MM.1S (cell line): ENCODE measurements at regions not wholly inside any gene's neighbourhood (a gene's known extent, or its start where the extent isn't known, plus 50 kb on each side); places are given as distances from the start of the nearest gene placed in this dataset.

Experiments used
- DNase-seq: peaks from one replicate; pipeline ENCODE4 v3.0.0-alpha.2; 2015
- H2AFZ ChIP-seq: fragments of 300-600 bp; sonication (generic); 2 replicates; pipeline ENCODE4 v1.6.0; 2016; ENCODE audit warnings: antibody characterized with exemption, low read length
- H3F3A ChIP-seq: fragments of 300-600 bp; sonication (generic); 2 replicates; pipeline ENCODE4 v1.6.1; 2016; ENCODE audit warnings: mild to moderate bottlenecking, antibody characterized with exemption, low read length, moderate library complexity, mixed read lengths; ENCODE audit not compliant: insufficient read depth
- H3K27ac ChIP-seq: fragments of 300-600 bp; sonication (generic); 2 replicates; pipeline ENCODE4 v1.5.1; 2016; ENCODE audit warnings: mild to moderate bottlenecking, low read length
- H3K27me3 ChIP-seq: fragments of 300-600 bp; sonication (generic); replicated peaks from 2 replicates; pipeline ENCODE4 v1.6.0; 2016; ENCODE audit warnings: low read length; ENCODE audit not compliant: insufficient read depth
- H3K36me3 ChIP-seq: fragments of 300-600 bp; sonication (generic); replicated peaks from 2 replicates; pipeline ENCODE4 v1.6.1; 2016; ENCODE audit warnings: mild to moderate bottlenecking, low read length, mixed read lengths; ENCODE audit not compliant: insufficient read depth
- H3K4me1 ChIP-seq: fragments of 300-600 bp; sonication (generic); 2 replicates; pipeline ENCODE4 v1.6.1; 2016; ENCODE audit warnings: low read length, mixed read lengths
- H3K4me2 ChIP-seq: fragments of 300-600 bp; sonication (generic); 2 replicates; pipeline ENCODE4 v1.6.0; 2016; ENCODE audit warnings: low read depth, low read length
- H3K4me3 ChIP-seq: fragments of 300-600 bp; sonication (generic); 2 replicates; pipeline ENCODE4 v1.5.1; 2016; ENCODE audit warnings: low read length, mixed read lengths
- H3K79me2 ChIP-seq: fragments of 300-600 bp; sonication (generic); 2 replicates; pipeline ENCODE4 v1.6.1; 2016; ENCODE audit warnings: mixed run types, low read length, mixed read lengths
- H3K9ac ChIP-seq: fragments of 300-600 bp; sonication (generic); 2 replicates; pipeline ENCODE4 v1.6.1; 2016; ENCODE audit warnings: low read length, mixed read lengths
- H3K9me2 ChIP-seq: fragments of 300-600 bp; sonication (generic); replicated peaks from 2 replicates; pipeline ENCODE4 v1.6.1; 2016; ENCODE audit warnings: mild to moderate bottlenecking, low read length, mixed read lengths; ENCODE audit not compliant: insufficient read depth
- H3K9me3 ChIP-seq: fragments of 300-600 bp; sonication (generic); replicated peaks from 2 replicates; pipeline ENCODE4 v1.6.1; 2016; ENCODE audit warnings: mild to moderate bottlenecking, low read length, mixed read lengths; ENCODE audit not compliant: insufficient read depth
- H4K20me1 ChIP-seq: fragments of 300-600 bp; sonication (generic); 2 replicates; pipeline ENCODE4 v1.6.1; 2016; ENCODE audit warnings: mild to moderate bottlenecking, low read length, moderate library complexity, mixed read lengths; ENCODE audit not compliant: insufficient read depth
- EZH2 ChIP-seq: fragments of 300-600 bp; sonication (generic); optimal IDR thresholded peaks from 2 replicates; pipeline ENCODE3; 2017; ENCODE audit warnings: low read depth, mild to moderate bottlenecking, antibody characterized with exemption, low read length, mixed read lengths
- EZH2phosphoT487 ChIP-seq: fragments of 300-600 bp; sonication (generic); IDR thresholded peaks from 2 replicates; pipeline ENCODE4 v1.6.1; 2018; ENCODE audit warnings: antibody characterized with exemption, low read length
- TF ChIP-seq, protein P1 (sequence below): fragments of 300-600 bp; sonication (generic); IDR thresholded peaks from 2 replicates; pipeline ENCODE4 v1.5.1; 2016; ENCODE audit warnings: antibody characterized with exemption, low read length, mixed read lengths

DNA sequence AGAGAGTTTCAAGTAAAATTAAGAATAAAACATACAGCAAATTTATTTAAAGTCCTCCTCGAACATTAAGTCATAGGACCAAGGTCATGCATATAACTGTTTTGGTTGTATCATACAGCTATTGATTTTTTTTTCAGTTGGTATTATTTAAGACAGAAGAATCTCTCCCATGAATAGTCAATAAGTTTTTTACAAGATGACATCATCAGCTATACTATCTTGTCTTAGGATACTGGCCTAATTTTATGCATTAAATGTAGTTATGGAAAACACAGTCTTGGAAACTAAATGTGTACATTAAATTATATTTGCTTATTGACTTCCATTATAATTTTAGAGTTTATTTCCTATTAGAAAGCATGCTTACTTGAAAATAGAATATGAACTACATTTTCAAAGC, 755.9 kb downstream of the PCDH19 start:
- no peak for TF ChIP-seq EZH2
- TF ChIP-seq EZH2phosphoT487, result no peak
- TF ChIP-seq, protein P1, sequence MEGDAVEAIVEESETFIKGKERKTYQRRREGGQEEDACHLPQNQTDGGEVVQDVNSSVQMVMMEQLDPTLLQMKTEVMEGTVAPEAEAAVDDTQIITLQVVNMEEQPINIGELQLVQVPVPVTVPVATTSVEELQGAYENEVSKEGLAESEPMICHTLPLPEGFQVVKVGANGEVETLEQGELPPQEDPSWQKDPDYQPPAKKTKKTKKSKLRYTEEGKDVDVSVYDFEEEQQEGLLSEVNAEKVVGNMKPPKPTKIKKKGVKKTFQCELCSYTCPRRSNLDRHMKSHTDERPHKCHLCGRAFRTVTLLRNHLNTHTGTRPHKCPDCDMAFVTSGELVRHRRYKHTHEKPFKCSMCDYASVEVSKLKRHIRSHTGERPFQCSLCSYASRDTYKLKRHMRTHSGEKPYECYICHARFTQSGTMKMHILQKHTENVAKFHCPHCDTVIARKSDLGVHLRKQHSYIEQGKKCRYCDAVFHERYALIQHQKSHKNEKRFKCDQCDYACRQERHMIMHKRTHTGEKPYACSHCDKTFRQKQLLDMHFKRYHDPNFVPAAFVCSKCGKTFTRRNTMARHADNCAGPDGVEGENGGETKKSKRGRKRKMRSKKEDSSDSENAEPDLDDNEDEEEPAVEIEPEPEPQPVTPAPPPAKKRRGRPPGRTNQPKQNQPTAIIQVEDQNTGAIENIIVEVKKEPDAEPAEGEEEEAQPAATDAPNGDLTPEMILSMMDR, result no peak

DNA sequence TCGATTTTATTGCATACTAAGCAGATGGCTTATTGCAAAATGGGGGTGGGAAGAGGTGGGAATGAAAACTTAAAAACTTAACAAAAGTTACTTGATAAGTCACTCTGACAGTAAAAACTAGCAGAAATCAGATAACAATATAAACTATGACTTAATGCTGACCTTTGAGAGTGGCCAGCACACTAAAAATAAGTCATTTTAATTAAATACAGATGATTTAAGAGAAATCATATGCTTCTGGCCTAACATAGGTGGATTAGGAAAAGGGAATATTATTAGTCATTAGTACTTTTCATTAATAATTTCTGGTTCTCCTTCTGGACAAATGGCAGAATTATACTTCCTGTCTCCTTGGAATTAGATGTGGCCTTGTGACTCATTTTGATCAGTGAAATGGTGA, 756.7 kb downstream of the PCDH19 start:
- Histone ChIP-seq H3K4me3 (no peak overlapping the region), H3K4me1 (no peaks in the 10 kb centered on the region), H3K27ac (no peak overlapping the region), H3F3A (no peaks in the 10 kb centered on the region), H3K27me3 (no peaks in the 10 kb centered on the region), H3K79me2 (no peaks in the 10 kb centered on the region), H3K4me2 (no peak overlapping the region), H3K9ac (no peak overlapping the region), H3K9me3 (no peaks in the 10 kb centered on the region), H3K36me3 (no peaks in the 10 kb centered on the region), H3K9me2 (no peaks in the 10 kb centered on the region), H2AFZ (no peak overlapping the region), H4K20me1 (no peaks in the 10 kb centered on the region)
- no peak for DNase-seq
- no peak for TF ChIP-seq EZH2phosphoT487
- TF ChIP-seq EZH2, result no peak
- TF ChIP-seq, protein P1, result no peak

More for the DNA sequence above, 755.9 kb downstream of the PCDH19 start:
- H3K9me2 ChIP-seq, result no peaks in the 10 kb centered on the region
- H3K9ac ChIP-seq, result no peak overlapping the region
- H3K4me2 ChIP-seq, result no peak overlapping the region
- H3K9me3 ChIP-seq, result no peaks in the 10 kb centered on the region
- H3K27me3 ChIP-seq, result no peaks in the 10 kb centered on the region
- no peaks in the 10 kb centered on the region for H3K36me3 ChIP-seq
- no peaks in the 10 kb centered on the region for H3F3A ChIP-seq
- DNase-seq, result no peak
- no peak overlapping the region for H2AFZ ChIP-seq
- H4K20me1 ChIP-seq, result no peaks in the 10 kb centered on the region
- H3K79me2 ChIP-seq, result no peaks in the 10 kb centered on the region
- no peak overlapping the region for H3K27ac ChIP-seq
- no peak overlapping the region for H3K4me3 ChIP-seq
- no peaks in the 10 kb centered on the region for H3K4me1 ChIP-seq

DNA sequence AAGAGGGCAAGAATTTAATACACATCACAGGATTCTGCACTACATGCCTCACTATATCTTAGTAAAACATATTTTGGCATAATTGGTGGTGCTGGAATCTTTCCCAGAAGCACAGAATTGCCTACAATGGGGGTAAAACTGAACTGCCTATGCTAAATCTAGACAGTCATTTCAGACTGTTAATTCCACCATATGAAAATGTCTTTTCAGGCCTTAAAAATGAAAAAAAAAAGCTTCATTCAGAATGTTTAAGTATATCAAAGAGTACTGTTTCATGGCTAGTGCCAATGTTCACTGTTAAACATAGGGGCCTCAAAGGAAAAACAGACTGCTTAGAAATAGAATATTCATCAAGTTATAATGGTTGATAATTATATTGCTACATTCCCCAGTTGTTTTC, 797.0 kb downstream of the PCDH19 start:
- Histone ChIP-seq H3K27me3 (no peaks in the 10 kb centered on the region), H3K9me3 (no peaks in the 10 kb centered on the region), H3K9ac (no peak overlapping the region), H3K4me1 (no peaks in the 10 kb centered on the region), H3K9me2 (no peaks in the 10 kb centered on the region), H4K20me1 (no peaks in the 10 kb centered on the region), H2AFZ (no peak overlapping the region), H3K36me3 (no peaks in the 10 kb centered on the region), H3K79me2 (no peaks in the 10 kb centered on the region), H3K27ac (no peak overlapping the region), H3F3A (no peaks in the 10 kb centered on the region), H3K4me3 (no peak overlapping the region), H3K4me2 (no peak overlapping the region)
- DNase-seq, result no peak
- TF ChIP-seq, protein P1, result no peak
- TF ChIP-seq EZH2 (no peak), EZH2phosphoT487 (no peak)
